AG09319 (cell line): ENCODE measurements at regions not wholly inside any gene's neighbourhood (a gene's known extent, or its start where the extent isn't known, plus 50 kb on each side); places are given as distances from the start of the nearest gene placed in this dataset.
A peak's percentile ranks its signal among the peaks of the same experiment; 100 is the strongest.

Experiments used
- DNase-seq: peaks from one replicate; pipeline ENCODE4 v3.0.0-alpha.2; 2010; ENCODE audit warnings: low read depth; ENCODE audit errors: extremely low read depth
- TF ChIP-seq, protein P1 (sequence below): IDR thresholded peaks from 2 replicates; pipeline ENCODE4 v1.5.1; 2011; ENCODE audit warnings: low read depth, mild to moderate bottlenecking, inconsistent platforms, low read length, moderate library complexity

DNA sequence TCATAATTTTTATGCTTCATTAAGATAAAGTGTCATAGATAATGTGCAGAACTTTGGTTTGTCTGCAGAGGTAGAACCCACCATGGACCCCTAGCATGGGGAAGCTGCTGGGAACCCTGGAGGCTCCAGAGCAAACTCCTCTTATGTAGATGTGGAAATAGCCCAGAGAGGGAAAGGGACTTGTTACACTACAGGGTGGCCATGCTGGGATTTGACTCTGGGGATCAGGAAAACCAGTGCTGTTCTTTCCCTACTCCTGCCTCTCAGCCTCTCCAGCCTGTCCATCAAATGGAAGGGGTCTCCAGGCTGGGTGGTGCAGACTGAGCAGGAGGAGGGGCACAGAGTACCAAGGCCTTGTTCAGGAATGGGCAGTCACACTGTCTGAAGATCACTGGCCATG lies 54.2 kb downstream of the MSX1 start:
- TF ChIP-seq, protein P1, sequence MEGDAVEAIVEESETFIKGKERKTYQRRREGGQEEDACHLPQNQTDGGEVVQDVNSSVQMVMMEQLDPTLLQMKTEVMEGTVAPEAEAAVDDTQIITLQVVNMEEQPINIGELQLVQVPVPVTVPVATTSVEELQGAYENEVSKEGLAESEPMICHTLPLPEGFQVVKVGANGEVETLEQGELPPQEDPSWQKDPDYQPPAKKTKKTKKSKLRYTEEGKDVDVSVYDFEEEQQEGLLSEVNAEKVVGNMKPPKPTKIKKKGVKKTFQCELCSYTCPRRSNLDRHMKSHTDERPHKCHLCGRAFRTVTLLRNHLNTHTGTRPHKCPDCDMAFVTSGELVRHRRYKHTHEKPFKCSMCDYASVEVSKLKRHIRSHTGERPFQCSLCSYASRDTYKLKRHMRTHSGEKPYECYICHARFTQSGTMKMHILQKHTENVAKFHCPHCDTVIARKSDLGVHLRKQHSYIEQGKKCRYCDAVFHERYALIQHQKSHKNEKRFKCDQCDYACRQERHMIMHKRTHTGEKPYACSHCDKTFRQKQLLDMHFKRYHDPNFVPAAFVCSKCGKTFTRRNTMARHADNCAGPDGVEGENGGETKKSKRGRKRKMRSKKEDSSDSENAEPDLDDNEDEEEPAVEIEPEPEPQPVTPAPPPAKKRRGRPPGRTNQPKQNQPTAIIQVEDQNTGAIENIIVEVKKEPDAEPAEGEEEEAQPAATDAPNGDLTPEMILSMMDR: no peak

DNA sequence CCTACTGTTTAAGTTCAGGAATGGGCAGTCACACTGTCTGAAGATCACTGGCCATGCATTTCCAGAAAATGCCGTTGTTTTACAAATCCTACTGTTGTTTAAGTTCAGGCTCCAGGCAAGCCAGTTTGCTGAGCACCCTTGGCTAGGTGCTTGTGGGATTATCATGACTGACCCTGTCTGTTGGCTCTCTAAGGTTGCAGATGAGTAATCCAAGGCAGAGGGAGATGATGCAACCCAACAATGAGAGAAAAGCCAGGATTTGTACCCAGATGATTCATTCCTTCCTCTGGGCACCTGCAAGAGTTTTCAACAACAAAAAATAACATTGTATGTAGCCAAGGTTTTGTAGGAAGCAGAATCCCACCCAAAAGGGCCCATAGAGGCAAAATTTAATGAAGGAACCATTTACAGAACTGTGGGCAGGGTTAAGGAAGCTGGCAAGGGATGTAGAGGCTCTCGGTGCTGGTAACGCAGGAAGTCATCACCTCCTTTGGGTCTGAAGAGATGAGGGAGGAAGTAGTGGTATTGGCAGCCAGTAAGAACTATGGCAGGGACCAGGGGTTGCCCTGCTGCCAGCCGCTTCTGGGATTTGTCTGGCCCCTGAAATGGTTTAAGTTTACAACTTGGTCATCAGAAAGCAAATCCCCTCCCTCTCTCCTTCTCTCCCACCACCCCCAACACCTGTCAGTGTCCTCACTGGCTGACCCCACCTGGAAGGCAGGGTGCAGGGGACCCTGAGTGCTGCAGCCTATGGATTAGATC lies 54.8 kb downstream of the MSX1 start:
- TF ChIP-seq, protein P1: no peak
- no peak for DNase-seq

More for the DNA sequence above, 54.2 kb downstream of the MSX1 start:
- DNase-seq: no peak

DNA sequence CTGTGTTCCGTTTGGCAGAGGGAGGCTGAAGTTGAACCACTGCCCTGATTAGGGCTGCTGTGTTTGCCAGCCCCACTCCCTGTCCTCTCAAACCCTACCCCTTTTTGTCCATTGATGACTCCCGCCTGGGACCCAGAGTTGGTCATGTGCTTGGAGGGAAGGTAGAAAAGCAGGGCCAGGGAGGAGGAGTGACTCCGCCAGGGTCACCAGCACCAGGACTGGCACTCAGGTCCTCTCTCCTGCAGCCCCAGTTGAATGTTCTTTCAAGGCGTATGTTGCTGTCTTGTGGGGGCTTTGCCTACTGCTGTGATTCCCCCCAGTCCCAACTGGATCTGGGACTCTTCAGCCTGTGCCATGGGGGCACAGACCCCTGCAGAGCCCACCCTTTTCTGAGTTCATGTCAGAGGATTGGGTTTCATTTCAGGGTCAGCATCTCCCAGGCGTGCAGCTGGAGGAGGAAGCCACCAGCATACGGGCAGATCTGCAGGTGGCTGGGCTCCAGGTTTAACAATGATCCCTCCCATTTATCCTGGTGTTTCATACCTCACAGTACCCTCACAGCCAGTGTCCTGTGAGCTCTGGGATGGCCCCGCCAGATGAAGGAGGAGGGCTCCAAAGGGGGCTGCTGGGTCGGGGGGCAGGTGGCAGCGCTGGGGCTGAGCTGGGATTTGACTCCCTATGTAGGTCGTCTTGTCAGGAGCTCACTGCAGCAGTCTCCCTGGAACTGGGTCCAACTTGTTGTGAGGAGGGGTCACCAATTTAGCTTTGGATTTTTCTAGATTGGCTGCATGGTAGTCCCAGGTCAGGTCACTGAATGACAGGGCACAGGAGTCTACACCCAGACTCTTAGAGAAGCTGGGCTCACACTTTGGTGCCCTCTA lies 55.7 kb downstream of the MSX1 start:
- DNase-seq: no peak
- TF ChIP-seq, protein P1: no peak

DNA sequence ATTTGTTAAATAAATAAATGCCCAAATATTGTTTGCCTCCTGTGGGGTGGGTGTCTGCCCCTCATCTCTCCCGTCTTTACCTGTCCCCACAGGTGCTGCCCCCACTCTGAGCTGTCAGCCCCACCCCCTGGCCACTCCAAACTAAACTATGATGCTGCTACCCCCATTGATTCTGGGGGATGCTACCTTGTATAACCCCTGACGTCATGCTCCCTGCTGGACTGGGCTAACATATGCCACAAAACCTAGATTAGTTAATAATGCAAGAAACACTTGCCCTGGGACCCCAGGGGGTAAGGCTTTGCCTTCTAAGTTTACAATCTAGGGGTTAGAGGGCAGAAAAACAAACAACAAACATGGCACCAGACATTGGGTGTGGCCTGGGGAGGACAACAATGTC lies 58.6 kb downstream of the MSX1 start:
- TF ChIP-seq, protein P1: no peak
- no peak for DNase-seq

DNA sequence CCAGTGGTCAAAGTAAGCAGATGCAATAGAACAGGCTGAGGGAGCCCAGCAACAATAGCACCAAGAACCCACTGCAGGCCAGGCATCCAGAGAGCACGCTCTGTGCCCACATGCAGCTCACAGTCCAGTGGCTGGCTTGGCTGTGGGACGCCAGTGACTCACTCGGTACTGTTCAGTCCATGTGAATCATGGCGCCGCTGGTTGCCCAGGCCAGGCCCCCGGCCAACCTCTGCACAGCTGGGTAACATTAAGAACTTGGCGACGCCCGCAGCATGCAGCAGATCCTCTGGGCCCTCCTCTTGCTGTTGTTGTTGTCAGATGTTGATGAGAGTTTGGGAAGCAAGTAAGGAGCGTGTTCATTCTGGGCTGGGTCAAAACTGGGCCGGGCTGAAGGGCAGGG lies 60.5 kb downstream of the MSX1 start:
- TF ChIP-seq, protein P1: no peak
- peak; percentile 46 for DNase-seq

DNA sequence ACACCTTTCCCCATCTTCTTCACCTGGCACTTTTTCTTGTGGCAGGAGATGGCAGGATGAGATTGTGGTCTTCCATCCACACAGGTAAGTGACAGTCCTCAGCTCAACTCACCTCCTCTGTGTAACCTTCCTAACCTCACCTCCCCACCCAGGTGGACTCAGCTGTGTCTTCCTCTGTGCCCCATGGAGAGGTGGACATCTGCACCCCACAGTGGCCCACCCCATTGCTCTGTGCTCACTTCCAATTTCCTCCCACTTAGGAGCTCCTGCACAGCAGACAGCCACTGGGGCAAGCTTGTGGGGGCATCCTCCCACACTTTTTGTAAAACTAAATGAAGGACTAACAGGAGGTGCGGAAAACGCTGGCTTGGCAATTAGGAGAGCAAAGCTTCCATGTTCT lies 61.6 kb downstream of the MSX1 start:
- no peak for DNase-seq
- TF ChIP-seq, protein P1: no peak

DNA sequence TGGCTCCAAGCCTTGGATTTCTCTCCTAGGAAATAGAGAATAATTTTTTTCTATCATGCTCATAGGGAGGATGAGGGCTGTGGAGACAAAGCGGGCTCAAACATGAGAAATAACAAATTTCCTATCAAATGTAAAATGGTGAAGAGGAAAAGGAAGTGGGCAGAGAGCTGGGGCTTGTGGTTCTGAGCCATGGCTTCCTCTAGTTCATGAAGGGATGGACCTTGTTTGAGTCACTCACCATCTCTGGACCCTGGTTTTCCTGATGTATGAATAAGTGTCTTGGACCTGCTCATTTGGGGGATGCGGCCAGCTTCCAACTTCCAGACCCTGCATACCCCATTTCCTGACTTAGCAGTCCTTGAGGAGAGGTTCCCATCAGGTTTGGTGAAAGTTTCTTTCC lies 63.0 kb downstream of the MSX1 start:
- no peak for DNase-seq
- TF ChIP-seq, protein P1: no peak
